ENCODE measurements at regions not wholly inside any gene's neighbourhood (a gene's known extent, or its start where the extent isn't known, plus 50 kb on each side); places are given as distances from the start of the nearest gene placed in this dataset.

DNA sequence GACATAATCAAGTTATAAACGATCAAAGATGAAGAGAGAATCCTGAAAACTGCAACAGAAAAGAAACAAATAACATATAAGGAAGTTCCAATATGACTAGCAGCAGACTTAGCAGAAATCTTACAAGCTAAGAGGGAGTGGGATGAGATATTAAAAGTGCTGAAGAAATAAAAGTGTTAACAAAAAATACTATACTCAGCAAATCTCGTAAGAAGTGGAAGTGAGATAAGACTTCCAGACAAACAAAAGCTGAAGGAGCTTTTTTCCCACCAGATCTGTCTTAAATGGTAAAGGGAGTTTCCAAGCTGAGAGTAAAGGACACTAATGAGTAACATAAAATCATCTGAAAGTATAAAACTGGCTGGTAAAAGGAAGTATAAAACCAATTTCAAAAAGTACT, 2036.0 kb upstream of the C9orf72 start:
- TF ChIP-seq EZH2 (IDR thresholded peaks at IDR 0.05) (no peak), CTCF (IDR thresholded peaks at IDR 0.05 in 2 of 3, conservative IDR thresholded peaks at IDR 0.05 in 1 of 3; ENCODE audit: borderline replicate concordance in 1 of 3, insufficient read depth in 1 of 3, low read depth in 2 of 3, low read length in 2 of 3) (no peak), SRF (IDR thresholded peaks at IDR 0.05; ENCODE audit: low read depth) (no peak), FOSL1 (IDR thresholded peaks at IDR 0.05; ENCODE audit: low read depth) (no peak), POLR2AphosphoS5 (IDR thresholded peaks at IDR 0.05; ENCODE audit: low read depth, low read length) (no peak), POLR2A (IDR thresholded peaks at IDR 0.05; ENCODE audit: borderline replicate concordance, extremely low read depth, insufficient read depth, insufficient read length) (no peak), YY1 (IDR thresholded peaks at IDR 0.05; ENCODE audit: extremely low read depth, insufficient replicate concordance, low read depth, low read length) (no peak), ZBTB33 (IDR thresholded peaks at IDR 0.05; ENCODE audit: extremely low read depth, insufficient replicate concordance, low read length) (no peak), SIN3A (IDR thresholded peaks at IDR 0.05; ENCODE audit: low read depth) (no peak)
- TF ChIP-seq, protein P1, sequence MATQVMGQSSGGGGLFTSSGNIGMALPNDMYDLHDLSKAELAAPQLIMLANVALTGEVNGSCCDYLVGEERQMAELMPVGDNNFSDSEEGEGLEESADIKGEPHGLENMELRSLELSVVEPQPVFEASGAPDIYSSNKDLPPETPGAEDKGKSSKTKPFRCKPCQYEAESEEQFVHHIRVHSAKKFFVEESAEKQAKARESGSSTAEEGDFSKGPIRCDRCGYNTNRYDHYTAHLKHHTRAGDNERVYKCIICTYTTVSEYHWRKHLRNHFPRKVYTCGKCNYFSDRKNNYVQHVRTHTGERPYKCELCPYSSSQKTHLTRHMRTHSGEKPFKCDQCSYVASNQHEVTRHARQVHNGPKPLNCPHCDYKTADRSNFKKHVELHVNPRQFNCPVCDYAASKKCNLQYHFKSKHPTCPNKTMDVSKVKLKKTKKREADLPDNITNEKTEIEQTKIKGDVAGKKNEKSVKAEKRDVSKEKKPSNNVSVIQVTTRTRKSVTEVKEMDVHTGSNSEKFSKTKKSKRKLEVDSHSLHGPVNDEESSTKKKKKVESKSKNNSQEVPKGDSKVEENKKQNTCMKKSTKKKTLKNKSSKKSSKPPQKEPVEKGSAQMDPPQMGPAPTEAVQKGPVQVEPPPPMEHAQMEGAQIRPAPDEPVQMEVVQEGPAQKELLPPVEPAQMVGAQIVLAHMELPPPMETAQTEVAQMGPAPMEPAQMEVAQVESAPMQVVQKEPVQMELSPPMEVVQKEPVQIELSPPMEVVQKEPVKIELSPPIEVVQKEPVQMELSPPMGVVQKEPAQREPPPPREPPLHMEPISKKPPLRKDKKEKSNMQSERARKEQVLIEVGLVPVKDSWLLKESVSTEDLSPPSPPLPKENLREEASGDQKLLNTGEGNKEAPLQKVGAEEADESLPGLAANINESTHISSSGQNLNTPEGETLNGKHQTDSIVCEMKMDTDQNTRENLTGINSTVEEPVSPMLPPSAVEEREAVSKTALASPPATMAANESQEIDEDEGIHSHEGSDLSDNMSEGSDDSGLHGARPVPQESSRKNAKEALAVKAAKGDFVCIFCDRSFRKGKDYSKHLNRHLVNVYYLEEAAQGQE (IDR thresholded peaks at IDR 0.05; ENCODE audit: low read depth), result no peak
